ENCODE measurements at regions not wholly inside any gene's neighbourhood (a gene's known extent, or its start where the extent isn't known, plus 50 kb on each side); places are given as distances from the start of the nearest gene placed in this dataset.
A peak's percentile ranks its signal among the peaks of the same experiment; 100 is the strongest.
"Not testable (repeated sequence)": the region's sequence is repeated elsewhere in the genome, so short reads cannot be mapped to it uniquely, and the experiment has no call there.

DNA sequence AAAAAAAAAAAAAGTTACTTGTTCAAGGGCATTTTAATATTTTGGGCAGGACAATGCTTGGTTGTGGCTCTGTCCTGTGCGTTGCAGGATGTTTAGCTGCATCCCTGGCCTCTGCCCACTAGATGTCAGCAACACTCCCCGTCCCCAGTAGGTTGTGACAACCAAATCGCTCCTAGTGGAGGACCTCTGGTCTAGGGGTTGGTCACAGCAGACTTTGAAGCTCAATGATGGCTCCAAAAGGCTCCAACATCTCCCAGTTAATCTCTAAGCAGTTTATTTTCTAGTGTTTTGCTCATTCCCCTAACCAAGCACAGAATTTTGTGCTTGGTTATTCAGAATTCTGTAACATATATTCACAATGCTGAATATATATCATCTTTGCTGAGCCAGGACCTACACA, 67.0 kb downstream of the CHRNA1 start:
- peak; percentile 46 for DNase-seq

DNA sequence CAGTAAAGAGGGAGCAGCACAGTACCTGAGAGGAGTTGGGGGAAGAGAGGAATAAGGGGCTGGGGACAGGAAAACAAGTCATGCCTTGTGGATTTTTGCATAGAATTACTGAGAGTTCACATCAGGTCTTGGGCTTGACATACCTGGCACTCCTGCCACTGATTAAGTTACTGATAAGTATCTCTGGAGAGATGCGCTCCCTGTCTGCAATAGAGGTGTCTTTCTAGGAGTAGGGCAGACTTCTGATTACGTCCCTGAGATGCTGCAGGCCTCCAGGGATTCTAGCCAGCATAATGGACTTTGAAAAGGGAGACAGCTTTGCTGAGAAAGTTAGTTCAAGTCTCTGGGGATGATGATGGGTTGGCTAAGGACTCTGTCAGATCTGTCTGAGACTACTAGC, 69.4 kb downstream of the CHRNA1 start:
- no peak for DNase-seq

DNA sequence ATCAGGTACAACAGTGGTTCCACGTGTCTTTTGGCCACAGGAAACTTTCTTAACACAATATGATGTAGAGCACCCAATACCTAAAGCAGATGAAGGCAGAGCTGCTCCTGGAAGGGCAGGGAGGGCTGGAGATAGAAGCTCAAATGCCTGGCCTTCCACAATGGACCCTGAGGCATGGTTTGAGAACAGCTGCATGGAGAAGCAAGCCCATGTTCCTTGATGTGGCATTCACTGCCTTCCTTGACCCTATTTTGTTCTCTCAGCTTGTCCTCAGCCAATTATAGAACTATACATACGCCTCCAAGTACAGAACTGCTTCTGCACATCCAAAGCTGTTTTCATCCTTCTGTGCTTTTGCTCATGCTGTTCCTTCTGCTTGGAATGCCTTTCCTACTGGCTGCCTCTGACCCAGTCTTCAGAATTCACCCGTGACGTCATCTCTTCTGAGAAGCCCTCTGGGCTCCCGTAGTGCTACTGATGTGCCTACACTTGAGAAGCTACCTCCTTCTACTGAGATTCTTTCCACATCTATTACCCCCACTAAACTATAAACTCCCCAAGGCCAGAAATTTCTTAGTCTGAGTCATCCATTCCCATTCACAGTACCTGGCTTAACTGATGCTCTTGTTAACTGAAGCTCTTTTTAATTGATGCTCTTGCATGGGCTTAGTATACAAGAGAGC, 69.9 kb downstream of the CHRNA1 start:
- no peak for DNase-seq

DNA sequence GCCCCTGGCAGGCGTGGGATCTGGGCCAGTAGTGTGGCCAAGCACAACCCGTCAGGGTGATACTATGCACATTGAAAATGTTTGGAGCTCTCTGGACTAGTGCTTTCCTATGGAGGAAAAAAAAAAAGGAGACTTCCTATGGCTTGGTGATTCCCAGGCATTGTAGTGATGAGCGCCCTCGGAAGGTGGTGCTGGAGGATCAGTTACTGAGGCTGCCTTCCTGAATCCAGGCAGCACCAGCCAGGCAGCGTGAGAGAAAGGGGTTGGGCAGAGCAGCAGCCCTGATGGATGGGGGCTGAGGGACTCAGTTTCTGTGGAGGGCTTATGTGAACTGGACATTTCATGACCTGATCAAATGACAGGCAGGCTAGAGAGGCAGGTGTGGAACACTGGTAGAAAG, 70.9 kb downstream of the CHRNA1 start:
- no peak for DNase-seq

DNA sequence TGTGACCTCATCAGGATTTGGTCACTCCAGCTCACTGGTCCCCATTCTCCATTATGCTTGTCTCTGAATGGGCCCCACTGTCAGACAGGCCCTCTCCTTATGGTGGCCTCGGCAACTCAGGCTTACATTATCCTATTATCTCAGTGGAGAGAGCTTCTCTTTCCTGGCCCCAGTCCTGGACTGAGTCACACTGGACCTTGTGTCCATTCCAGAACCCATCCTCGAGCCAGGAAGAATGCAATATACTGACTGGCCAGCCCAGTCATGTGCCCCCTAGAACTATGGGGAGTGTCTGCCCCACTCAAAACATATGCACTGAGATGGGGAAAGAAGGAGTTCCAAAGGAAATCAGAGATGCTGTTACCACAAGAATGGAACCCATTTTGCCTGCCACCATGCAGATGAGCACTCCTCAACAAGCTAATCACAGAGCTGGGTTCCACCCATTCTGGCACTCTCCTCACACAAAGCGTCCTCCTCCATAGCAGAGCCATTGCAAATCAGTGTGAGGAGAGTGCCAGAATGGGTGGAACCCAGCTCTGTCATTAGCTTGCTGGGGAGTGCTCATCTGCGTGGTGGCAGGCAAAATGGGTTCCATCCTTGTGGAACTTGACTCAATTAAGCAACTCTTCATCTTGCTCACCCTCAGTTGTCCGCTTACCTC, 71.9 kb downstream of the CHRNA1 start:
- no peak for DNase-seq

DNA sequence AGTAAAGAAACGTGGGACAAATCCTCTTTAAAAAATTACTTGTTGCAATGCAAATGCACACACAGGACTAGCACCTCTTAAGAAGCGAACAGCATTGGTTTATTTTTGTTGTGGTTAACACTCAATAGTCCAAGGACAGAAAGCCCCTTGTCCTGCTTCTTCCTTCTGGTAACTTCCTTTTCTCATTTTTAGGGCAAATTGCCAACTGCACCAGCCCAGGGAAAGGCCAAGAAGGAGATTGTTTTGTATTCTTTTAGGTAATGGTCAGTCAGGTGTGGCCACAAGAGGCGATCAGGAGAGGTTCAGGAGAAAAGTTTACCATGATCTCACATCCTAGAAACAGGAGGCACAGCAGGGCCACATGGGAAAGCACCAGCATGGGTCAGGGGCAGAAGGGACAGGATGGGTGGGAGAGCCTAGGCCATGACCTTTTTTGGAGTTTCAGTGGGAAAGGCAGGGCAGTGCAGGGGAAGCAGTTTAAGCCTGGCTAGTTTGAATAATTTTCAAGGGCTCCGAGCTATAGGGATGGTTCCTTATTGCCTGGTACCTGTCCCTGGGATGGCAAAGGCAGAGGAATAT, 73.0 kb downstream of the CHRNA1 start:
- DNase-seq: no peak

- no peak for DNase-seq
These were observed 74.2 kb downstream of the CHRNA1 start for GRCh38 chr2:174690026-174690425.

GRCh38 chr2:174688079-174688478, 76.2 kb downstream of the CHRNA1 start:
- no peak for DNase-seq

DNA sequence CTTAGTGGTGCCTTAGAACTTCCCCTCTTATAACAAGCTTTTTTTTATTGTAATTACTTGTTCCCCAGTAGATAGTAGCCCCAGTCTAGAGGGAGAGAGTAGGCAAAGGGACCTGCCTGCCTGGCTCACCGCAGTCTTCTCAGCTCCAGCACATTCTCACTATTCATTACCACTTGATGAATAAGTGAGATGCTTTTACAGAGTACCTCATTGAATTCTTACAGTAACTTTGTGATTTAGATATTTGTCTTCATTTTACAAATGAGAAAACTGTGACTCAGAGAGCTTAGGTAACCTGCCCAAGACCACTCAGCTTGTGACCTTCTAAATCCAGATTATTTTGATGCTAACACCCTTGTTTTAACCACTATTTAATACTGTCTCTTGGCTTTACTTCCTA, 77.8 kb downstream of the CHRNA1 start:
- no peak for DNase-seq

DNA sequence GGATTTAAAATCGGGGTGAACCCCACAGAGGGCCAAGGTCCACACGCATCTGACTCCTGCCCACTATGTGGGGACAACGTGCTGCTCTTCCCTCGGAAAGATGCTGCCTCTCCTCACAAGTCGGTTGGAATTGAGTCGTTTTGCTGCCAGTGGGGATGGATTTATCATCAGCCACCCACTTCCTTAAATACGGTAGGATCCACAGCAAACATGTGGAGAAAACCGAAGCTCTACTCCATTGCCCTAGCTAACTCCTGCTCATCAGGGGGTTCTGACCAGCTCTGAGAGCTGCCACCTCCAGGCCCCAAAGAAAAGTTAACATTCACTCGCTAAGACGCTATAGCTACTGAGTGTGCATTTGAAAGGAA, 80.9 kb downstream of the CHRNA1 start:
- DNase-seq: no peak

- DNase-seq: peak; percentile 42
These were observed 81.5 kb downstream of the CHRNA1 start for GRCh38 chr2:174682578-174683391.

GRCh38 chr2:174682007-174682577, 82.2 kb downstream of the CHRNA1 start:
- DNase-seq: no peak

GRCh38 chr2:174681099-174682006, 82.9 kb downstream of the CHRNA1 start:
- DNase-seq: no peak

DNA sequence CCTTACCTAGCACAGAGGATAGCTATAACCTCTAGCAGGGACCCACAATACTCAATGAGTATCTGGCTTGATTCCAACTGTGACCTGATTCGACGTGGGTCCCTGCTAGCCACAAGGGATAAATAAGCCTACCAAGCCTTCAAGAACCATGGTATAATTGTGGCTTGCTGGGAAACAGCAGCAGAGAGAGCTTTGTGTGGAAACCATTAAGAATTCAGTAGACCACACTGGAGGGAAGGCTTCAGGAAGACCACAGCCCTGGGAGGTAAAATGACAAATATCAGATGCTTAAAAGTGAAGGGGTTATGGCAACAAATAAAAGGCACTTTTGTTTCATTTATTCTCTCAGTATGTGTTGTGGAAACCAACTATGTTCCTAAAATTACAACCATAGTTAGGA, 82.6 kb upstream of the WIPF1 start:
- DNase-seq: no peak

- DNase-seq: no peak
These were observed 80.8 kb upstream of the WIPF1 start for GRCh38 chr2:174678395-174678794.

- DNase-seq: no peak
These were observed 78.0 kb upstream of the WIPF1 start for GRCh38 chr2:174675615-174676014.

DNA sequence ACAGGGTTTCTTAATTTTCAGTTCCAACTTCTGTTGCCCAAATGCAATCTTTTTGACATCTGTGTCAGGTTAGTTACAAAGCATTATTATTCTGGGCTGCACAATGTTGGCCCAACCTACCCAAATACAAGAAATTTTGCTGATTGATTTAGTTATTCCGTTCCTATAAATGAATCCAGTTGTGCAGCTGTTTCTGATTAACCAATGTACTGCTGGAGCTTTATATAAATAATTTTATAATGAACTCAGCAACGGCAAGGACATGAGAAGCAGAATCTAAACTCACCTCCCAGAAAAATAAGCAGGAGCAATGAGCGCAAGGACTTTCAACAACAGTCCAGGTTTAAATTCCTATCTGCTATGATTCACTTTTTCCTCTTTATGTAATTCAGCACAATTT, 76.3 kb upstream of the WIPF1 start:
- DNase-seq: no peak

GRCh38 chr2:174673440-174673839, 75.8 kb upstream of the WIPF1 start:
- no peak for DNase-seq

- not testable (repeated sequence) for DNase-seq
These were observed 73.9 kb upstream of the WIPF1 start for GRCh38 chr2:174671532-174671931.

DNA sequence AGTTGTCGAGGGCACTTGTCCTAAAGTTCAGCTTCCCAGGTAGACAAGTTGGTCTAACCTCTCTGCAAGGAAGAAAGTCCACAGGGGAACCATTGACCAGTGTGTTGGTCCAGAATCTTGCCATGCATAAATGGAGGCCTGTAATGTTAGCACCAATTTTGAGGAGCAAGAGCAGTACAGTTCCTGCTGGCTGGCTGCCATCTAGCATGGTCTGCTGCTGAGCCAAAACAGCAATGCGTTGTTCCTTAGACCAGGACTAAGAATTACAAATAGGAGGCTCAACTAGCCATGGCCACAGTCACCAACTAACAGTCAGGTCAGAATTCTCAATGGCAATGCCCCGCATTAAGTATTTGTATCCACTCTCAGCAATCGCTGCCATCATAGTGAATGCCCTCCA, 72.8 kb upstream of the WIPF1 start:
- DNase-seq: no peak

- DNase-seq: no peak
These were observed 71.7 kb upstream of the WIPF1 start for GRCh38 chr2:174669336-174669735.

DNA sequence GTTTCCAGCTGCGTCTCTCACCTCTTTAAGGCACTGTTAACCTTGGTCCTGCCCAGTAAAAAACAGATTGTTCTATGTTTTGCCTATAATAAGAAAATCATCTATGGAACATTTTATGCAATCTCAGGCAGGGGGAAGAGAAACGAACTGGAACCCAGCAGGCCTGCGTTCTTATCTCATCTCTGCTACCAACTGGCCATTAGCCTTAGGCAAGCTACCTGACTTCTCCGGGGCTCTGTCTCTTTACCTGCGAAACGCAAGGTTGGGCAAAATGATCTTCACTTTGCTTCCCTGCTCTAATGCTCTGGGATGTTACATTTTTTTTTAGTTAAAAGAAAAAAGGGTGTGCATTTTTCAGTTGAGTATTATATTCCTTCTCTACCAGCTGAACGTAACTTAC, 70.5 kb upstream of the WIPF1 start:
- no peak for DNase-seq

Data from NCI-H1436 (cell line).